ENCODE measurements at regions not wholly inside any gene's neighbourhood (a gene's known extent, or its start where the extent isn't known, plus 50 kb on each side); places are given as distances from the start of the nearest gene placed in this dataset.

DNA sequence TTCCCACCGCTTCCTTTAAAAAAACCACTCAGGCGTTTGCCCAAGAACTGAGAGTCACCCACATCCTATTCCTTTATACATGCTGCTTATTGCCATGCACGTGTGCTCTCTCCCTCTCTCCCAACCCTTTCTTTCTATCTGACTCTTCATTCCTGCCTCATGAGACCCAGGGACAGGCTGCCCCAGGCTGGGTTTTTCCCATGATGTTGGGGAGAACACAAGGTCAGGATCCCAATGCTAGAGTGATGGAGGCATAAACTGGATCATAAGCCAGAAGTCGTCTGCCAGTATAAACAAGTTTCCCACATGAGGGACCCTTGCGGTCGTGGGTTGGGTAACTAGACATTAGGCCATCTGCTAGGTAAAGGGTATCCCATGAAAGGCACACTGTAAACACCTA is 64.9 kb downstream of the CD2 start:
- no peak overlapping the region for H3K4me2 ChIP-seq (ENCODE audit: low read depth, low read length, poor library complexity, severe bottlenecking)
- no peak overlapping the region; the same call in 1 of the 2 replicates for H2AFZ ChIP-seq (ENCODE audit: low read length)
- H3K36me3 ChIP-seq (ENCODE audit: insufficient read depth, low read length), result no peaks in the 10 kb centered on the region

GRCh38 chr1:116820369-116820768 is 66.1 kb downstream of the CD2 start:
- no peak overlapping the region for H3K9ac ChIP-seq (ENCODE audit: low read depth, low read length, poor library complexity, severe bottlenecking)
- no peaks in the 10 kb centered on the region for H4K20me1 ChIP-seq (ENCODE audit: insufficient read depth, low read length, poor library complexity, severe bottlenecking)
- no peak overlapping the region for H3K4me2 ChIP-seq (ENCODE audit: low read depth, low read length, poor library complexity, severe bottlenecking)
- H3K79me2 ChIP-seq (ENCODE audit: insufficient read depth, low read length), result no peaks in the 10 kb centered on the region
- no peak overlapping the region for H3K4me3 ChIP-seq (ENCODE audit: low read length, poor library complexity, severe bottlenecking)
- TF ChIP-seq EZH2phosphoT487 (IDR thresholded peaks at IDR 0.05; ENCODE audit: borderline replicate concordance), result no peak
- H3K9me3 ChIP-seq (ENCODE audit: insufficient read depth, low read depth, low read length), result no peaks in the 10 kb centered on the region
- peaks cover 31% of the 10 kb centered on the region for H3K4me1 ChIP-seq (ENCODE audit: insufficient read depth, low read length, poor library complexity, severe bottlenecking)
- no peaks in the 10 kb centered on the region for H3K27me3 ChIP-seq (ENCODE audit: insufficient read depth, low read length, poor library complexity, severe bottlenecking)
- no peaks in the 10 kb centered on the region for H3K9me2 ChIP-seq (replicated peaks; ENCODE audit: low read depth, low read length)
- no peaks in the 10 kb centered on the region for H3F3A ChIP-seq (ENCODE audit: low read depth)
- no peak overlapping the region for H2AFZ ChIP-seq (ENCODE audit: low read length)
- H3K36me3 ChIP-seq (ENCODE audit: insufficient read depth, low read length), result no peaks in the 10 kb centered on the region

More for the DNA sequence above, 64.9 kb downstream of the CD2 start:
- no peaks in the 10 kb centered on the region for H3K27me3 ChIP-seq (ENCODE audit: insufficient read depth, low read length, poor library complexity, severe bottlenecking)
- H3K4me1 ChIP-seq (ENCODE audit: insufficient read depth, low read length, poor library complexity, severe bottlenecking), result peaks cover 18% of the 10 kb centered on the region
- no peak overlapping the region for H3K9ac ChIP-seq (ENCODE audit: low read depth, low read length, poor library complexity, severe bottlenecking)
- H3K9me2 ChIP-seq (replicated peaks; ENCODE audit: low read depth, low read length), result no peaks in the 10 kb centered on the region
- TF ChIP-seq EZH2phosphoT487 (IDR thresholded peaks at IDR 0.05; ENCODE audit: borderline replicate concordance), result no peak
- TF ChIP-seq, protein P1, sequence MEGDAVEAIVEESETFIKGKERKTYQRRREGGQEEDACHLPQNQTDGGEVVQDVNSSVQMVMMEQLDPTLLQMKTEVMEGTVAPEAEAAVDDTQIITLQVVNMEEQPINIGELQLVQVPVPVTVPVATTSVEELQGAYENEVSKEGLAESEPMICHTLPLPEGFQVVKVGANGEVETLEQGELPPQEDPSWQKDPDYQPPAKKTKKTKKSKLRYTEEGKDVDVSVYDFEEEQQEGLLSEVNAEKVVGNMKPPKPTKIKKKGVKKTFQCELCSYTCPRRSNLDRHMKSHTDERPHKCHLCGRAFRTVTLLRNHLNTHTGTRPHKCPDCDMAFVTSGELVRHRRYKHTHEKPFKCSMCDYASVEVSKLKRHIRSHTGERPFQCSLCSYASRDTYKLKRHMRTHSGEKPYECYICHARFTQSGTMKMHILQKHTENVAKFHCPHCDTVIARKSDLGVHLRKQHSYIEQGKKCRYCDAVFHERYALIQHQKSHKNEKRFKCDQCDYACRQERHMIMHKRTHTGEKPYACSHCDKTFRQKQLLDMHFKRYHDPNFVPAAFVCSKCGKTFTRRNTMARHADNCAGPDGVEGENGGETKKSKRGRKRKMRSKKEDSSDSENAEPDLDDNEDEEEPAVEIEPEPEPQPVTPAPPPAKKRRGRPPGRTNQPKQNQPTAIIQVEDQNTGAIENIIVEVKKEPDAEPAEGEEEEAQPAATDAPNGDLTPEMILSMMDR (conservative IDR thresholded peaks at IDR 0.05; ENCODE audit: low read length), result no peak
- no peak overlapping the region for H3K4me3 ChIP-seq (ENCODE audit: low read length, poor library complexity, severe bottlenecking)
- H3F3A ChIP-seq (ENCODE audit: low read depth), result no peaks in the 10 kb centered on the region
- H4K20me1 ChIP-seq (ENCODE audit: insufficient read depth, low read length, poor library complexity, severe bottlenecking), result no peaks in the 10 kb centered on the region
- H3K79me2 ChIP-seq (ENCODE audit: insufficient read depth, low read length), result no peaks in the 10 kb centered on the region
- H3K9me3 ChIP-seq (ENCODE audit: insufficient read depth, low read depth, low read length), result no peaks in the 10 kb centered on the region

DNA sequence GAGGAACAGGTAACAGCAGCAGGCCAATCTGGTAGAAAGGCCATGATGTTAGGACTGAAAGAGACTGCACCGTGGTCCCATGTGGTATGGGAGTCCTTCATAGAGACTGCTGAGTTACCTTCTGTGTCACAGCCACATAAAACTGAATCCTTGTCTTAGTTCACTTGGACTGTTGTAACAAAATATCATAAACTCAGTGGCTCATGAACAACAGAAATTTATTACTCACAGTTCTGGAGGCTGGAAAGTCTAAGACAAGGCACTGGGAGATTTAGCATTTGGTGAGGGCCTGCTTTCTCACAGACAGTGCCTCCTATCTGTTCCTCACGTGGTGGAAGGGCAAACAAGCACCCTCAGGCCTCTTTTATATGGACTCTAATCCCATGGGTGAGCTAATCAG is 67.5 kb downstream of the CD2 start:
- Histone ChIP-seq H2AFZ (ENCODE audit: low read length) (no peak overlapping the region), H3K9me3 (ENCODE audit: insufficient read depth, low read depth, low read length) (no peaks in the 10 kb centered on the region), H3K4me3 (ENCODE audit: low read length, poor library complexity, severe bottlenecking) (no peak overlapping the region), H3K36me3 (ENCODE audit: insufficient read depth, low read length) (no peaks in the 10 kb centered on the region), H4K20me1 (ENCODE audit: insufficient read depth, low read length, poor library complexity, severe bottlenecking) (no peaks in the 10 kb centered on the region), H3K27me3 (ENCODE audit: insufficient read depth, low read length, poor library complexity, severe bottlenecking) (no peaks in the 10 kb centered on the region), H3K9ac (ENCODE audit: low read depth, low read length, poor library complexity, severe bottlenecking) (no peak overlapping the region), H3F3A (ENCODE audit: low read depth) (no peaks in the 10 kb centered on the region), H3K4me1 (ENCODE audit: insufficient read depth, low read length, poor library complexity, severe bottlenecking) (peaks cover 37% of the 10 kb centered on the region), H3K4me2 (ENCODE audit: low read depth, low read length, poor library complexity, severe bottlenecking) (no peak overlapping the region), H3K9me2 (replicated peaks; ENCODE audit: low read depth, low read length) (no peaks in the 10 kb centered on the region), H3K79me2 (ENCODE audit: insufficient read depth, low read length) (no peaks in the 10 kb centered on the region)
- no peak for TF ChIP-seq EZH2phosphoT487 (IDR thresholded peaks at IDR 0.05; ENCODE audit: borderline replicate concordance)
- TF ChIP-seq, protein P1 (conservative IDR thresholded peaks at IDR 0.05; ENCODE audit: low read length), result no peak

DNA sequence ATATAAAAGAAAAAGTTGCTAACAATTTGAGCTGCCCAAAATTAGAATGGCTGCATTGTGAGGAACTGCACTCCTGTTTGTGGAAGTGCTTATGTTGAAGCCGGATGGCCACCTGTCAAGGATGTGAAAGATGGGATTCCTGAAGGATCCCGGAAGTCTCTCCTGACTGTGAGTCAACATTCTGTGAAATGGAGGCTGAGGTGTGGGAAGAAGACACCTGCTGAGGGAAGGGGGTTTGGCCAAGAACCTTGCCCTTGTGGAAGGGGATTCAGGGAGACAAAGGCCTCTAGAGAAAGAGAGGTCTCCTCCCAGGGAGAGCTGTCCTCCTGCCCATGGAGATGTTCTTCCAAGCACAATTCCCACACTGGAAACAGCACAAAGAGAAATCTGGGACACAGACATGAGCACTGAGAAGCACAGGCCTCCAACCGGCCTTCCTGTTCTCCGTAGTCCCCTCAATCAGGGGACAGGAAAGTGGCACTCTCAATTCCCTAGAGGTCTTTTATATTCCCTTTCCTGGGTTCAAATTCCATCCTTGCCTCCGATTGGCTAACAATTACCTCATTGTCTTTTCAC is 70.5 kb downstream of the CD2 start:
- Histone ChIP-seq H3K79me2 (ENCODE audit: insufficient read depth, low read length) (no peaks in the 10 kb centered on the region), H2AFZ (ENCODE audit: low read length) (no peak overlapping the region), H3K9me2 (replicated peaks; ENCODE audit: low read depth, low read length) (no peaks in the 10 kb centered on the region), H3K4me3 (ENCODE audit: low read length, poor library complexity, severe bottlenecking) (no peak overlapping the region), H3K4me1 (ENCODE audit: insufficient read depth, low read length, poor library complexity, severe bottlenecking) (peaks cover 52% of the 10 kb centered on the region), H3K9me3 (ENCODE audit: insufficient read depth, low read depth, low read length) (no peaks in the 10 kb centered on the region), H3K27me3 (ENCODE audit: insufficient read depth, low read length, poor library complexity, severe bottlenecking) (no peaks in the 10 kb centered on the region), H3K9ac (ENCODE audit: low read depth, low read length, poor library complexity, severe bottlenecking) (no peak overlapping the region), H3K4me2 (ENCODE audit: low read depth, low read length, poor library complexity, severe bottlenecking) (no peak overlapping the region), H4K20me1 (ENCODE audit: insufficient read depth, low read length, poor library complexity, severe bottlenecking) (no peaks in the 10 kb centered on the region), H3F3A (ENCODE audit: low read depth) (peaks cover 5% of the 10 kb centered on the region; the same call in 1 of the 2 replicates), H3K36me3 (ENCODE audit: insufficient read depth, low read length) (no peaks in the 10 kb centered on the region)
- TF ChIP-seq, protein P1 (conservative IDR thresholded peaks at IDR 0.05; ENCODE audit: low read length), result no peak
